GM19239 (cell line): ENCODE measurements at regions not wholly inside any gene's neighbourhood (a gene's known extent, or its start where the extent isn't known, plus 50 kb on each side); places are given as distances from the start of the nearest gene placed in this dataset.

ENCODE experiments used
- DNase-seq: peaks from one replicate; pipeline ENCODE4 v3.0.0; 2011; ENCODE audit warnings: low spot score; ENCODE audit not compliant: insufficient read length
- FAIRE-seq: peaks from 2 replicates; lab custom pipeline; 2011; peaks lifted over from hg19 to GRCh38; lab: Jason Lieb, UNC

GRCh38 chr20:11791835-11792567, 125.7 kb upstream of the BTBD3 start:
- no peak for FAIRE-seq
- no peak for DNase-seq

DNA sequence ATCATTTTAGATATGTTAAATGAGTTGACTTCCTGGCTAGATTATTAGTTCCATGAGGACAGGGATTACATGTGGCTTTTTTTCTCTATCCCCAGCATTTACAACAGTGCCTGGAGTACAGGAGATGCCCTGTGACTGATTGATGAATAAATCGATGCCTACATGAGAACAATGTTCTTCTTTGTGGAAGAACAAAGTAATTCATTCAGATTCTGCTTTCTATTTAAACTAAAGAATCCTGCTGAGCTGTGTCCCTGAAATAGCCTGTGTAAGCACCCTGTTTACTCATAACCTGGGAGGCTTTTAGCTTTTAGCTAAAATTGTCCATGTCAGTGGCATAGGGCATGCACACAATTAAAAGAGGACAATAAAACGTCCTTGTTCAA, 125.1 kb upstream of the BTBD3 start:
- FAIRE-seq (no peak), DNase-seq (no peak)

DNA sequence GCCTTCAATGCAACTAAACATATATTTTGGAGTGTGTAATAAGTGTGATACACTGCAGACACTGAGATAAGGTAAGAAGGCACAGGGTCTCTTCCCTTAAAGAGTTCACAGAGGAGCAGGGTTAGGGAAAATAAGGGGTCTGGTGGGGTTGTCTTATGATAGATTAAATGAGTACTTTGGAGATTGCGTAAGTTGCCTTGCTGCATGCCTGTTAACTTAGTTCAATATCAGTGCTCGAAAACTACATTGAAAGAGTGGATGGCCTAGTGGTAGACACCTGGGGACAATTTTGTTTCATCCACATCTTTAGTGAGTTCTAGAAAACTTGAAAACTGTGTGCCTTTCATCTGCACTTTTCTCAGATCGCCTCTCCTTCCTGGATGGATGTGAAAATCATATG, 123.2 kb upstream of the BTBD3 start:
- no peak for FAIRE-seq
- no peak for DNase-seq

GRCh38 chr20:11795071-11795615, 122.5 kb upstream of the BTBD3 start:
- DNase-seq = no peak
- FAIRE-seq = no peak

DNA sequence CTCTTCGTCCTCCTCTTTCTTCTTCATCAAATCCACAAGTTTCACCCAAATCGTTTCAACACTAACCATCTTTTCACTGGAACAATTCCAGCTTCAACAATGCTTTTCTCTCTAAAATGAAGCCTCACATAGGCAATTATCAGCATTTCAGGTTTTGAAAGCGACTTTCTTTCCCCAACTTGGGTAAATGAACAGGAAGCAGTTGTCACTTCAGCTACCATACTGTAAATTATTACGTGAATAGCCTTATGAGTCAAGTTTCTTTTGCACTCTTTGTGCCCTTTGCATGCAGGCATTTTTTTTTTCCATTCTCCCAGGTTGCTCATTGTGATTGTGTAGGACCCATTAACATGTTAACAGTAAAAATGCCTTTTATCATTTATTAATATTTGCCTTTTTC, 121.7 kb upstream of the BTBD3 start:
- FAIRE-seq (no peak), DNase-seq (no peak)

GRCh38 chr20:11797156-11797555, 120.5 kb upstream of the BTBD3 start:
- no peak for FAIRE-seq
- DNase-seq = no peak

DNA sequence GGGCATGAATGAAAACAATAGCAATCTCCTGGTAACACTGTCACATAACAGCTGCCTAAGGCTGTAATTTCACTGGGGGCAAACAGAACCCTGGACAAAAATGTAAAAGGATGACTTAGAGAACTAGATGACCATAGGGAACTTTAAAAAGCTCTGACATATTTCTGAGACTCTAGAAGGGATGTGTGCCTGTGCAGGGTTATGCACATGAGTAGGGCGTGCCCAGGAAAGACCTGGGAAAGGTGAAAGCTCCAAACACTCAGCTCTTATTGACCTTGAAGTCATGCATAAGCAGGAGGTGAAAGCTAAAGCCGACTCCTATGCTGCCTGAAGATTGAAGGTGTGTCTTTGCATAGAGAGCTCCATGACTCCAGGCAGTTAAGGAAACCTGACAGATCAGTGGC, 118.4 kb upstream of the BTBD3 start:
- no peak for DNase-seq
- no peak for FAIRE-seq

DNA sequence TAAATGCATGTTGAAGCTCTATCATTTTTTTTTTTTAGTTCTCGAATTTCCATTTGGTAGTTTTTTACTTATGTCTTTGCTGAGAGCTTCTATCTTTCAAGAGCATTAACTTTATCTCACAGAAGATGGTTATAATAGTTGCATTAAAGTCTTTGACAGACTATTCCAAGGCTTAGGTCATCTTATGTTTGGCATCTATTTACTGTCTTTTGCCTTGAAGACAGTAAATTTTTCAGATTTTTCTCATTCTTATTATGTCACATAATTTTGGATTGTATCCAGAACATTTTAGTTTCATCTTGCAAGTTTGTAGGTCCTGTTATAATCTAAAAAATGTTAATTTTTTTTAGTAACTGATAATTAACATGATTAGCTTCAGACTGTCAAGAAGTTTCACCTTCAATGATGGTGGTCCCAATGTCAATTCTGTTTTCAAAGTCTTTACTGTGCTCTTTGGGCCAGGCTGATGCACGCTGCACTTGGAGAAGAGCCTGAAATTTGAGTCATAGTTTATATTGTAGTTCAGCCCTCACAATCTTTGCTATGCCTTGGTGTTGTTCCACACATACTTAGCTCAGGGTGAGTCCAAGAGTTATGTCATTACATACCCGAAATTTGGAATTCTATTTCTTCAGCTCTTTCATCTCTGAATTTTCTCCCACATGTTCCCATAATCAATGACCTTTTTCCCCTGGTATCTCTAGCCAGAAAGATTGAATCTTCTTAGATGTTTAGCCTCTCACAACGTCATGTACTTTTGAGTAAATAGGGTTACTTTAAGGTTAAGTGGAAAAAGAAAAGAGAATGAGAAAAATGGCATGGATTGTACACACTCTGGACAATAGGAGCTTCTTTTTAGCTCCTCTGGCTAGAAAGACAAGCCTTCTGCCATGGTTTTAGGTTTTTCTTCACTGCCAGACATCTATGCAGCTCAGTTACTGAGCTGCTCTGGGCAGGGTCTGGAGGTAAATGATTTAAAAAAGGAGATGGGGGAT, 110.3 kb upstream of the BTBD3 start:
- DNase-seq (no peak), FAIRE-seq (no peak)

DNA sequence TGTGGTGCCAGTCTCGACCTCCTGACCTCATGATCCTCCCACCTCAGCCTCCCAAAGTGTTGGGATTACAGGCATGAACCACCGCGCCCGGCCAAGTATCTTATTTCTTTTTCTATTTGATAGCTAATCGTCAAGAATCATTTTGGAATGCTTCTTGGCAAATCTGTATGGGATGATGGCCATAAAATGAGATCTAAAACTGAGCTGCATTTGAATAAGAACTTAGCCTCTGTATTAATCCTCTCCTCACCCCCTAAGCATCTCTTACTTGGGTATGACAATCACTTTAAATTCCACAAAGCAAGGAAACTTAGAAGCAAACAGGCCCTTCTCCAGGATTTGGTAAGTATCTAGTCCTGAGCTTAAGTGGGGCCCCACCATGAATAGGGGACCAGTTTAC, 108.9 kb upstream of the BTBD3 start:
- DNase-seq (no peak), FAIRE-seq (no peak)

DNA sequence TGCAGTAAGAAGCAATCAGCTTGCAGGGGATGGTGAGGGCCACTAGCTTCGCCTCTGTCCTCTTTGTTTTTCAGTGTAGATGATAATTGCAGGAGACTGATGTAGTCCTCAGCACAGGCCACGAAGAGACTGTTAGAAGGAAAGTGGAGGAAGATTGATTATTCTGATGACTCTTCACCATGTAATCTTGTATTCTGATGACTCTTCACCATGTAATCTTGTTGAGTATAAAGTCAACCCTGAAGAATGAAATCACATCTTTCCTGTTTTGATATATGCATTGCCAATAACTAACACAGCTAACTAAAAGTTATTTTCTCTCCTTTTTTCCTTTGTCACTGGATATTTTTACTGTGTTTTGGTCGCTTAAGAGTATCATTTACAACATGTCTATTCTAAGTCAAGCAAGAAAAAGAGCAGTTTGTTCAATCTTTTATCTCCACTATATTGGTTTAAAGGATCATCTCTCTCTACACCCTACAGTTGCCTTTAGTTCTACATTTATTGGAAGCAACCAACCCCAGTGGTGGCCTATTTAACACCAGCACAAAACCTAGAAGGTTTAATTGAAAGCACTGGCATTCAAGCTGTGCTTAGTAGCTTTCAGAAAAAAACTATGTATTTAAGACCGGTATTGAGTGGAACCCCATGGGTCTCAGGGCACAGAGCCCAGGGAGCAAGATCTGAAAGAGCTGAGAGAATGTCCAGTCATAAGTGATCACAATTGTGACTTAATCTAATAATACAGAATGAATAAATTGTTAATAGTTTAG, 107.2 kb upstream of the BTBD3 start:
- no peak for FAIRE-seq
- DNase-seq = no peak

- DNase-seq (no peak), FAIRE-seq (no peak)
Observed at GRCh38 chr20:11813106-11813890, 104.4 kb upstream of the BTBD3 start.

GRCh38 chr20:11814267-11814666, 103.4 kb upstream of the BTBD3 start:
- FAIRE-seq (no peak), DNase-seq (no peak)

DNA sequence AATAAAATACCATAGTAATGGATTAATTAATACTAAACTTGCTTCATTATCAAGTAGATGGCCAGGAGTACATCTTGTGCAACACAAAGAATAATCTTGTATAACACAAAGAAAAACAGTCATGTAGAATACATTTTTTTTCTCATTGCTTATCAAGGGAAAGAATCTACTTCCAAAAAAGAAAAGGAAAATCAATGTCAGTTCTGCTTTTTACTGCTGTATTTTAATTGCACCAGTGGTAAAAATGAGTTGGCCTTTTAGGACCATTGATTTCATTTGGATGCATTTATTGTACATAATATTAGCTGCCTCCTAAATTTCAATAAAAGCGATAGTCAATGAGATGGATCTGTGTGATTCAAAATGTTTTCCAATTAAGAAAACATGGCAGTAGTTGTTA, 96.9 kb upstream of the BTBD3 start:
- DNase-seq (no peak), FAIRE-seq (no peak)

DNA sequence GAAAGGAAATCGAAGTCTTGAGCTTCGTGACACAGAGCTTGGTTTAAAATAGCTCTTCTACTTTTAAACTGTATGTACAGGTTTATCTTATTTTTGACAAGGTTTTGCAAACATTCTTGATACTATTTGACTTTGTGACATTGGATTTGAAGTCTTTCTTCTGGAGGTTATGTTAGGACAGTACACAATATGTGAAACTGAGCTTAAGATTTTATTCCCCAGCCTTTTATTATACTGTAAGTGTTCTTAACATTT, 95.2 kb upstream of the BTBD3 start:
- no peak for DNase-seq
- FAIRE-seq = no peak

- DNase-seq = no peak
- no peak for FAIRE-seq
Observed at GRCh38 chr20:11826334-11826733, 91.4 kb upstream of the BTBD3 start.

DNA sequence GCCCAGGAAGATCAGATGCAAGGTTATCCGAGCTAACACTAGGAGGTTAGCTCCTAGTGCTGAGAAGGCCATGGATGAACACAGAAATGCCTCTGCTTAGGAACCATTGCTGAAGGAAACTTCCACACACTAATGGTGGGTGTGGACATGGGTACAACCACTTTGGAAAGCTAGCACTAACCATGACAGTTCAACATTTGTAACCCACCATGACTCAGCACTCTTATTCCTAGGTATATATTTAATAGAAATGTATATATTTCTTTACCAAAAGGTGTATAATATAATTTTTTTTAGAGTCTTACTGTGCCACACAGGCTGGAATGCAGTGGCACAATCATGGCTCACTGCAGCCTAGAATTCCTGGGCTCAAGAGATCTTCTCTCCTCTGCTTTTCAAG, 85.3 kb upstream of the BTBD3 start:
- DNase-seq (no peak), FAIRE-seq (no peak)

DNA sequence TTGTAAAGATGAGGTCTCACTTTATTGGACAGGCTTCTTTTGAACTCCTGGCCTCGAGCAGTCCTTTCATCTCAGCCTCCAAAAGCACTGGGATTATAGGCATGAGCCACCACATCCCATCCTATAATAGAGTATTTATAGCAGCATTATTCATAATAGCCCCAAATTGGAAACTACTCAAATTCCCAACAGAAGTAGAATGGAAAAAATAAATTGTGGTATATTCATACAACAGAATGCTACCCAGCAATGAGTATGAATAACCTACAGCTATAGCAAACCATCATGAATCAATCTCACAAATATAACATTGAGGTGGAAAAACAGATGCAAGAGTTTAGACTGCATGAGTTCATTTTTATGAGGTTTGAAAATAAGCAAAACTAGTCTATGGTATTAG, 84.8 kb upstream of the BTBD3 start:
- no peak for DNase-seq
- FAIRE-seq = no peak

- DNase-seq (no peak), FAIRE-seq (no peak)
Observed at GRCh38 chr20:11833825-11834224, 83.9 kb upstream of the BTBD3 start.

GRCh38 chr20:11838076-11838636, 79.5 kb upstream of the BTBD3 start:
- FAIRE-seq = no peak
- no peak for DNase-seq
